Hepatocyte (in vitro differentiated cells): ENCODE measurements at regions not wholly inside any gene's neighbourhood (a gene's known extent, or its start where the extent isn't known, plus 50 kb on each side); places are given as distances from the start of the nearest gene placed in this dataset.
"Not testable (repeated sequence)": the region's sequence is repeated elsewhere in the genome, so short reads cannot be mapped to it uniquely, and the experiment has no call there.

Experiments used
- DNase-seq: peaks from one replicate; pipeline ENCODE4 v3.0.0-alpha.2; 2016; ENCODE audit warnings: low spot score
- H2AFZ ChIP-seq: fragments of 200-600 bp; sonication (generic); 2 replicates; pipeline ENCODE4 v1.6.0; 2016; ENCODE audit warnings: antibody characterized with exemption, mild to moderate bottlenecking
- H3K27ac ChIP-seq: fragments of 200-600 bp; sonication (generic); 2 replicates; pipeline ENCODE4 v1.5.1; 2016; ENCODE audit warnings: mild to moderate bottlenecking
- H3K27me3 ChIP-seq: fragments of 200-600 bp; sonication (generic); 2 replicates; pipeline ENCODE4 v1.6.1; 2016
- H3K36me3 ChIP-seq: fragments of 200-600 bp; sonication (generic); replicated peaks from 2 replicates; pipeline ENCODE4 v1.5.1; 2016; ENCODE audit warnings: low read depth; ENCODE audit not compliant: insufficient read depth
- H3K4me1 ChIP-seq: fragments of 200-600 bp; sonication (generic); 2 replicates; pipeline ENCODE4 v1.5.1; 2016; ENCODE audit warnings: mild to moderate bottlenecking, moderate library complexity; ENCODE audit not compliant: insufficient read depth
- H3K4me2 ChIP-seq: fragments of 200-600 bp; sonication (generic); 2 replicates; pipeline ENCODE4 v1.6.0; 2016
- H3K4me3 ChIP-seq: fragments of 200-600 bp; sonication (generic); 2 replicates; pipeline ENCODE4 v1.5.1; 2016; ENCODE audit warnings: mild to moderate bottlenecking
- H3K79me2 ChIP-seq: fragments of 200-600 bp; sonication (generic); 2 replicates; pipeline ENCODE4 v1.6.0; 2017; ENCODE audit warnings: mild to moderate bottlenecking
- H3K9me2 ChIP-seq: fragments of 200-600 bp; sonication (generic); replicated peaks from 2 replicates; pipeline ENCODE4 v1.6.0; 2017; ENCODE audit warnings: mild to moderate bottlenecking; ENCODE audit not compliant: insufficient read depth
- H3K9me3 ChIP-seq: fragments of 200-600 bp; sonication (generic); 2 replicates; pipeline ENCODE4 v1.5.1; 2016; ENCODE audit warnings: low read depth, mild to moderate bottlenecking
- H4K20me1 ChIP-seq: fragments of 200-600 bp; sonication (generic); 2 replicates; pipeline ENCODE4 v1.6.0; 2016; ENCODE audit warnings: mild to moderate bottlenecking; ENCODE audit not compliant: insufficient read depth, poor library complexity, severe bottlenecking
- CTCF ChIP-seq: fragments of 200-600 bp; sonication (generic); IDR thresholded peaks from 2 replicates; pipeline ENCODE4 v1.5.1; 2016; ENCODE audit warnings: antibody characterized with exemption, mild to moderate bottlenecking; ENCODE audit not compliant: poor library complexity
- EZH2 ChIP-seq: fragments of 200-600 bp; sonication (generic); IDR thresholded peaks from 2 replicates; pipeline ENCODE4 v1.6.1; 2016; ENCODE audit warnings: antibody characterized with exemption, mild to moderate bottlenecking, borderline replicate concordance
- EZH2phosphoT487 ChIP-seq: fragments of 200-600 bp; sonication (generic); IDR thresholded peaks from one replicate; pipeline ENCODE4 v1.6.1; 2018; ENCODE audit warnings: antibody characterized with exemption, mild to moderate bottlenecking, low read depth, moderate library complexity; ENCODE audit not compliant: unreplicated experiment, severe bottlenecking
- WGBS: methylation state at CpG from one replicate; pipeline ENCODE4 v1.1.6; 2016; ENCODE audit warnings: low lambda C conversion rate; ENCODE audit errors: missing lambda C conversion rate; 5-methylcytosine and 5-hydroxymethylcytosine counted together

- Histone ChIP-seq H4K20me1 (no peaks in the 10 kb centered on the region), H2AFZ (no peak overlapping the region), H3K9me2 (no peaks in the 10 kb centered on the region), H3K4me3 (no peak overlapping the region), H3K27ac (no peak overlapping the region), H3K4me1 (no peaks in the 10 kb centered on the region), H3K79me2 (no peaks in the 10 kb centered on the region), H3K9me3 (no peaks in the 10 kb centered on the region), H3K27me3 (no peaks in the 10 kb centered on the region), H3K36me3 (no peaks in the 10 kb centered on the region), H3K4me2 (no peak overlapping the region)
- TF ChIP-seq EZH2 (no peak), CTCF (no peak), EZH2phosphoT487 (no peak)
- DNase-seq: no peak
These were observed 80.2 kb downstream of the TDRD15 start for GRCh38 chr2:21203976-21204375.

GRCh38 chr2:21214085-21214484, 90.3 kb downstream of the TDRD15 start:
- not testable (repeated sequence) for H3K9me2 ChIP-seq, H3K27ac ChIP-seq, H3K36me3 ChIP-seq, H3K27me3 ChIP-seq, H2AFZ ChIP-seq, H3K9me3 ChIP-seq, H3K4me3 ChIP-seq, H4K20me1 ChIP-seq, DNase-seq, H3K4me2 ChIP-seq, H3K4me1 ChIP-seq, H3K79me2 ChIP-seq
- WGBS: 85% methylated on average over 10 of the region's 10 CpGs

- H3K27ac ChIP-seq: no peak overlapping the region
- H3K4me1 ChIP-seq: no peaks in the 10 kb centered on the region
- H3K4me2 ChIP-seq: no peak overlapping the region
- H3K4me3 ChIP-seq: no peak overlapping the region
- DNase-seq: no peak
- TF ChIP-seq CTCF (no peak), EZH2phosphoT487 (no peak), EZH2 (no peak)
- H3K79me2 ChIP-seq: no peaks in the 10 kb centered on the region
- no peaks in the 10 kb centered on the region for H4K20me1 ChIP-seq
- H2AFZ ChIP-seq: no peak overlapping the region
- no peaks in the 10 kb centered on the region for H3K27me3 ChIP-seq
- no peaks in the 10 kb centered on the region for H3K9me3 ChIP-seq
- no peaks in the 10 kb centered on the region for H3K36me3 ChIP-seq
- no peaks in the 10 kb centered on the region for H3K9me2 ChIP-seq
These were observed 93.7 kb downstream of the TDRD15 start for GRCh38 chr2:21217442-21217841.

- Histone ChIP-seq H3K36me3 (no peaks in the 10 kb centered on the region), H3K4me3 (no peak overlapping the region), H3K27me3 (no peaks in the 10 kb centered on the region), H3K4me1 (no peaks in the 10 kb centered on the region), H3K79me2 (no peaks in the 10 kb centered on the region), H3K27ac (no peak overlapping the region), H4K20me1 (no peaks in the 10 kb centered on the region), H3K4me2 (no peak overlapping the region), H3K9me2 (no peaks in the 10 kb centered on the region), H2AFZ (no peak overlapping the region), H3K9me3 (no peaks in the 10 kb centered on the region)
- 100% methylated on average over 1 of the region's 1 CpG for WGBS
- TF ChIP-seq EZH2: no peak
- no peak for TF ChIP-seq EZH2phosphoT487
- TF ChIP-seq CTCF: no peak
- no peak for DNase-seq
These were observed 97.2 kb downstream of the TDRD15 start for GRCh38 chr2:21220930-21221329.
